H1 (cell line): ENCODE measurements at regions not wholly inside any gene's neighbourhood (a gene's known extent, or its start where the extent isn't known, plus 50 kb on each side); places are given as distances from the start of the nearest gene placed in this dataset.

ENCODE experiments used
- CHD2 ChIP-seq: IDR thresholded peaks from 2 replicates; pipeline ENCODE4 v1.6.1; 2012; ENCODE audit warnings: low read length, improper control_type of control experiment
- EGR1 ChIP-seq: IDR thresholded peaks from 2 replicates; pipeline ENCODE4 v1.6.1; 2011; ENCODE audit warnings: low read depth, low read length, borderline replicate concordance
- GTF2F1 ChIP-seq: IDR thresholded peaks from 2 replicates; pipeline ENCODE4 v1.6.1; 2012; ENCODE audit warnings: low read depth, low read length, improper control_type of control experiment, borderline replicate concordance
- POU5F1 ChIP-seq: IDR thresholded peaks from 2 replicates; pipeline ENCODE4 v1.6.1; 2011; ENCODE audit warnings: low read depth, mild to moderate bottlenecking, low read length, moderate library complexity
- SP2 ChIP-seq: IDR thresholded peaks from 2 replicates; pipeline ENCODE4 v1.6.1; 2012; ENCODE audit warnings: mild to moderate bottlenecking, low read length, inconsistent platforms
- TCF12 ChIP-seq: IDR thresholded peaks from 2 replicates; pipeline ENCODE4 v1.6.1; 2011; ENCODE audit warnings: low read depth, mild to moderate bottlenecking, low read length
- TEAD4 ChIP-seq: IDR thresholded peaks from 2 replicates; pipeline ENCODE4 v1.6.1; 2012; ENCODE audit warnings: low read depth, low read length, inconsistent platforms, mixed read lengths
- TF ChIP-seq, protein P1 (sequence below): IDR thresholded peaks from 2 replicates; pipeline ENCODE4 v1.6.1; 2012; ENCODE audit warnings: inconsistent platforms

DNA sequence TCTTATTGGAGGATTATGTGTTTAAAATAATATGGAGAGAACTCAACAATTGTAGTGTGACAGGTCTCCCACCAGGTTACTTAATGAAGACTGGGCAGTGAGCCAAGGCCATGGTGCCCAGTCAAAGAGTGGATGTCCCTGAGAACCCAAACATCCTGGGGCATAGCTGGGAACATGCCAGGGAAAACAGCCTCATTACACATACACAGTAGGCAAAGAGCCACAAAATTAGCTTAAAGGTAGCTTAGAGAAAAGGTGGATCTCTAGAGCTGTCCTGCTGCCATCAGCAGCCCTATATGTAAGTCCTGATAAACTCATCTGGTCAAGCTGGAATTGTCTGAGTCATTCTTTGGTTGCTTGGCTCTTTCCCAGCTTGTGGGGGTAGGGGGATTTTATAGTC is 287.8 kb downstream of the PHF14 start (continued):
- TF ChIP-seq SP2 (no peak), EGR1 (no peak), POU5F1 (no peak), TEAD4 (no peak), CHD2 (no peak), GTF2F1 (no peak), TCF12 (no peak)
- TF ChIP-seq, protein P1, sequence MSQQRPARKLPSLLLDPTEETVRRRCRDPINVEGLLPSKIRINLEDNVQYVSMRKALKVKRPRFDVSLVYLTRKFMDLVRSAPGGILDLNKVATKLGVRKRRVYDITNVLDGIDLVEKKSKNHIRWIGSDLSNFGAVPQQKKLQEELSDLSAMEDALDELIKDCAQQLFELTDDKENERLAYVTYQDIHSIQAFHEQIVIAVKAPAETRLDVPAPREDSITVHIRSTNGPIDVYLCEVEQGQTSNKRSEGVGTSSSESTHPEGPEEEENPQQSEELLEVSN = no peak
